ENCODE measurements at regions not wholly inside any gene's neighbourhood (a gene's known extent, or its start where the extent isn't known, plus 50 kb on each side); places are given as distances from the start of the nearest gene placed in this dataset.

- Histone ChIP-seq H3K4me3 (no peak overlapping the region), H3K4me1 (replicated peaks) (no peaks in the 10 kb centered on the region), H3K27me3 (replicated peaks; ENCODE audit: insufficient read depth) (no peaks in the 10 kb centered on the region), H3K9me3 (no peaks in the 10 kb centered on the region), H3K27ac (no peak overlapping the region), H3K36me3 (no peaks in the 10 kb centered on the region)
- WGBS = 31% methylated on average over 2 of the region's 2 CpGs
- TF ChIP-seq POLR2AphosphoS5 (IDR thresholded peaks at IDR 0.05) = no peak
- TF ChIP-seq POLR2A (IDR thresholded peaks at IDR 0.05) = no peak
- no peak for TF ChIP-seq CTCF (IDR thresholded peaks at IDR 0.05)
- intact Hi-C loops (cut with DNase I) = no loop called here
- DNase-seq (ENCODE audit: low spot score) = no peak
Measured at GRCh38 chr4:132934911-132935310, 214.2 kb upstream of the PCDH10 start.

- intact Hi-C loops (cut with DNase I) = no loop called here
- Histone ChIP-seq H3K9me3 (no peaks in the 10 kb centered on the region), H3K4me3 (no peak overlapping the region), H3K4me1 (replicated peaks) (no peaks in the 10 kb centered on the region), H3K27me3 (replicated peaks; ENCODE audit: insufficient read depth) (no peaks in the 10 kb centered on the region), H3K27ac (no peak overlapping the region), H3K36me3 (no peaks in the 10 kb centered on the region)
- no peak for DNase-seq (ENCODE audit: low spot score)
- TF ChIP-seq POLR2AphosphoS5 (IDR thresholded peaks at IDR 0.05) (no peak), POLR2A (IDR thresholded peaks at IDR 0.05) (no peak), CTCF (IDR thresholded peaks at IDR 0.05) (no peak)
Measured at GRCh38 chr4:132955146-132955545, 193.9 kb upstream of the PCDH10 start.

- no peak overlapping the region for H3K27ac ChIP-seq
- 88% methylated on average over 2 of the region's 2 CpGs for WGBS
- H3K27me3 ChIP-seq (replicated peaks; ENCODE audit: insufficient read depth) = no peaks in the 10 kb centered on the region
- intact Hi-C loops (cut with DNase I) = no loop called here
- DNase-seq (ENCODE audit: low spot score) = no peak
- H3K4me1 ChIP-seq (replicated peaks) = no peaks in the 10 kb centered on the region
- no peaks in the 10 kb centered on the region for H3K36me3 ChIP-seq
- no peaks in the 10 kb centered on the region for H3K9me3 ChIP-seq
- TF ChIP-seq POLR2A (IDR thresholded peaks at IDR 0.05) = no peak
- TF ChIP-seq CTCF (IDR thresholded peaks at IDR 0.05) = no peak
- no peak for TF ChIP-seq POLR2AphosphoS5 (IDR thresholded peaks at IDR 0.05)
- no peak overlapping the region for H3K4me3 ChIP-seq
Measured at GRCh38 chr4:132956962-132957361, 192.1 kb upstream of the PCDH10 start.

GRCh38 chr4:132958457-132959263, 190.4 kb upstream of the PCDH10 start:
- Histone ChIP-seq H3K9me3 (no peaks in the 10 kb centered on the region), H3K4me3 (no peak overlapping the region), H3K27ac (no peak overlapping the region), H3K4me1 (replicated peaks) (no peaks in the 10 kb centered on the region), H3K27me3 (replicated peaks; ENCODE audit: insufficient read depth) (no peaks in the 10 kb centered on the region), H3K36me3 (no peaks in the 10 kb centered on the region)
- no peak for DNase-seq (ENCODE audit: low spot score)
- WGBS = 92% methylated on average over 8 of the region's 8 CpGs
- no peak for TF ChIP-seq POLR2A (IDR thresholded peaks at IDR 0.05)
- TF ChIP-seq CTCF (IDR thresholded peaks at IDR 0.05) = no peak
- TF ChIP-seq POLR2AphosphoS5 (IDR thresholded peaks at IDR 0.05) = no peak
- intact Hi-C loops (cut with DNase I) = no loop called here

- intact Hi-C loops (cut with DNase I) = no loop called here
- no peaks in the 10 kb centered on the region for H3K27me3 ChIP-seq (replicated peaks; ENCODE audit: insufficient read depth)
- no peaks in the 10 kb centered on the region for H3K9me3 ChIP-seq
- TF ChIP-seq POLR2AphosphoS5 (IDR thresholded peaks at IDR 0.05) = no peak
- H3K4me3 ChIP-seq = no peak overlapping the region
- H3K4me1 ChIP-seq (replicated peaks) = no peaks in the 10 kb centered on the region
- DNase-seq (ENCODE audit: low spot score) = no peak
- no peak overlapping the region for H3K27ac ChIP-seq
- 87% methylated on average over 1 of the region's 1 CpG for whole genome bisulfite sequencing
- no peaks in the 10 kb centered on the region for H3K36me3 ChIP-seq
Measured at GRCh38 chr4:132981611-132982010, 167.5 kb upstream of the PCDH10 start.

Measured in prostate gland (tissue), 2 donors.